Sigmoid colon (tissue), 6 donors: ENCODE measurements at regions not wholly inside any gene's neighbourhood (a gene's known extent, or its start where the extent isn't known, plus 50 kb on each side); places are given as distances from the start of the nearest gene placed in this dataset.

Experiments used
- DNase-seq: peaks from one replicate; pipeline ENCODE4 v3.0.0-alpha.2; 2019
- H3K27ac ChIP-seq, 4 donors: fragments of 200-600 bp; sonication (generic); one replicate each; pipeline ENCODE4 v1.5.1; 2016 to 2019; ENCODE audit warnings: mild to moderate bottlenecking in 1 of 4
- H3K27me3 ChIP-seq, 3 donors: fragments of 200-600 bp; sonication (generic); one replicate each; pipeline ENCODE4 v1.5.1; 2019; ENCODE audit warnings: mild to moderate bottlenecking in 1 of 3
- H3K36me3 ChIP-seq, 4 donors: fragments of 200-600 bp; sonication (generic); one replicate each; pipeline ENCODE4 v1.5.1; 2016 to 2019
- H3K4me1 ChIP-seq, 4 donors: fragments of 200-600 bp; sonication (generic); one replicate each; pipeline ENCODE4 v1.5.1; 2017 to 2019
- H3K4me3 ChIP-seq, 4 donors: fragments of 200-600 bp; sonication (generic); one replicate each; pipeline ENCODE4 v1.5.1; 2017 to 2019; ENCODE audit warnings: mild to moderate bottlenecking in 2 of 4, moderate library complexity in 1 of 4
- H3K9me3 ChIP-seq, 4 donors: fragments of 200-600 bp in 3 of 4; sonication (generic) in 3 of 4; one replicate each; pipeline versions ENCODE4 v1.5.1 to v1.6.1; 2013 to 2019
- EP300 ChIP-seq, 4 donors: sonication (generic); formaldehyde crosslinking; IDR thresholded peaks; one replicate each; pipeline ENCODE4 v1.6.1; 2017; ENCODE audit warnings: antibody characterized with exemption in 4 of 4
- POLR2A ChIP-seq, 2 donors: fragments of 450-650 bp; IDR thresholded peaks; one replicate each; pipeline ENCODE4 v1.6.1; 2016; ENCODE audit warnings: antibody characterized with exemption in 2 of 2, mild to moderate bottlenecking in 2 of 2, moderate library complexity in 2 of 2
- POLR2AphosphoS5 ChIP-seq, 4 donors: sonication (generic); formaldehyde crosslinking; IDR thresholded peaks; one replicate each; pipeline ENCODE4 v1.6.1; 2017; ENCODE audit warnings: antibody characterized with exemption in 4 of 4
- WGBS, 2 donors: extraction: QIAGEN DNeasy Blood & Tissue Kit; methylation state at CpG; one replicate each; pipeline ENCODE4 v1.1.7; 2013; 5-methylcytosine and 5-hydroxymethylcytosine counted together
- intact Hi-C: fragments of 100-400 bp; cut with DNase I; formaldehyde crosslinking; loops from one replicate; pipeline ENCODE4 v1.15.1; 2023
- TF ChIP-seq, protein P1 (sequence below), 4 experiments: fragments of 450-650 bp in 3 of 4; fragments of 200-600 bp in 1 of 4; IDR thresholded peaks; one replicate each; pipeline ENCODE4 v1.5.1; 2016 to 2019; ENCODE audit warnings: antibody characterized with exemption in 4 of 4, mild to moderate bottlenecking in 3 of 4, moderate library complexity in 2 of 4
- donor health status: healthy with polysubstance abuse.
- donor health status: healthy.

GRCh38 chr17:79404136-79404911, 206.5 kb downstream of the RBFOX3 start:
- WGBS, 2 donors = 83 to 85% methylated on average over 16 of the region's 16 CpGs
- peaks cover 0 to 12% (median 0%) of the 10 kb centered on the region in 3 donors for H3K27me3 ChIP-seq

GRCh38 chr17:79401704-79402674, 208.9 kb downstream of the RBFOX3 start:
- Histone ChIP-seq H3K9me3 (no peaks in the 10 kb centered on the region), H3K36me3 (peaks cover 0 to 11% (median 0%) of the 10 kb centered on the region in 4 donors), H3K27ac (no peak overlapping the region), H3K4me1 (peaks cover 0 to 16% (median 9%) of the 10 kb centered on the region in 4 donors), H3K4me3 (no peak overlapping the region), H3K27me3 (peaks cover 0 to 16% (median 0%) of the 10 kb centered on the region in 3 donors)
- TF ChIP-seq, protein P1, sequence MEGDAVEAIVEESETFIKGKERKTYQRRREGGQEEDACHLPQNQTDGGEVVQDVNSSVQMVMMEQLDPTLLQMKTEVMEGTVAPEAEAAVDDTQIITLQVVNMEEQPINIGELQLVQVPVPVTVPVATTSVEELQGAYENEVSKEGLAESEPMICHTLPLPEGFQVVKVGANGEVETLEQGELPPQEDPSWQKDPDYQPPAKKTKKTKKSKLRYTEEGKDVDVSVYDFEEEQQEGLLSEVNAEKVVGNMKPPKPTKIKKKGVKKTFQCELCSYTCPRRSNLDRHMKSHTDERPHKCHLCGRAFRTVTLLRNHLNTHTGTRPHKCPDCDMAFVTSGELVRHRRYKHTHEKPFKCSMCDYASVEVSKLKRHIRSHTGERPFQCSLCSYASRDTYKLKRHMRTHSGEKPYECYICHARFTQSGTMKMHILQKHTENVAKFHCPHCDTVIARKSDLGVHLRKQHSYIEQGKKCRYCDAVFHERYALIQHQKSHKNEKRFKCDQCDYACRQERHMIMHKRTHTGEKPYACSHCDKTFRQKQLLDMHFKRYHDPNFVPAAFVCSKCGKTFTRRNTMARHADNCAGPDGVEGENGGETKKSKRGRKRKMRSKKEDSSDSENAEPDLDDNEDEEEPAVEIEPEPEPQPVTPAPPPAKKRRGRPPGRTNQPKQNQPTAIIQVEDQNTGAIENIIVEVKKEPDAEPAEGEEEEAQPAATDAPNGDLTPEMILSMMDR (IDR thresholded peaks at IDR 0.05) = no peak
- WGBS, 2 donors = 35 to 44% methylated on average over 26 of the region's 26 CpGs
- DNase-seq = no peak
- intact Hi-C loops = no loop called here

More at GRCh38 chr17:79404136-79404911, 206.5 kb downstream of the RBFOX3 start:
- H3K27ac ChIP-seq = no peak overlapping the region
- no peak for DNase-seq
- H3K4me1 ChIP-seq = peaks cover 0 to 28% (median 9%) of the 10 kb centered on the region in 4 donors
- H3K9me3 ChIP-seq = no peaks in the 10 kb centered on the region
- intact Hi-C loops = no loop called here
- peaks cover 0 to 11% (median 0%) of the 10 kb centered on the region in 4 donors for H3K36me3 ChIP-seq
- no peak overlapping the region for H3K4me3 ChIP-seq
- TF ChIP-seq EP300 (IDR thresholded peaks at IDR 0.05) = no peak
- TF ChIP-seq POLR2AphosphoS5 (IDR thresholded peaks at IDR 0.05) = no peak
- TF ChIP-seq, protein P1 (IDR thresholded peaks at IDR 0.05) = no peak
- TF ChIP-seq POLR2A (IDR thresholded peaks at IDR 0.05) = no peak

GRCh38 chr17:79400989-79401703, 209.7 kb downstream of the RBFOX3 start:
- DNase-seq = peak; percentile 83

More at GRCh38 chr17:79400989-79401703, 209.7 kb downstream of the RBFOX3 start:
- TF ChIP-seq, protein P1 (IDR thresholded peaks at IDR 0.05) = peak; percentile 59 to 89 (median 67)
- TF ChIP-seq EP300 (IDR thresholded peaks at IDR 0.05) = no peak
- TF ChIP-seq POLR2AphosphoS5 (IDR thresholded peaks at IDR 0.05) = no peak
- TF ChIP-seq POLR2A (IDR thresholded peaks at IDR 0.05) = no peak
- WGBS, 2 donors = 12 to 13% methylated on average over 33 of the region's 33 CpGs
- H3K27me3 ChIP-seq = peaks cover 0 to 16% (median 0%) of the 10 kb centered on the region in 3 donors
- H3K4me1 ChIP-seq = peaks cover 0 to 16% (median 9%) of the 10 kb centered on the region in 4 donors
- no peak overlapping the region for H3K27ac ChIP-seq
- peaks cover 0 to 3% (median 0%) of the 10 kb centered on the region in 4 donors for H3K36me3 ChIP-seq
- peak overlapping the region in 3 of 4 donors; percentile 12 to 33 (median 29) for H3K4me3 ChIP-seq
- no peaks in the 10 kb centered on the region for H3K9me3 ChIP-seq
- intact Hi-C loops = no loop called here
